Ascending aorta (tissue), 2 donors: ENCODE measurements at regions not wholly inside any gene's neighbourhood (a gene's known extent, or its start where the extent isn't known, plus 50 kb on each side); places are given as distances from the start of the nearest gene placed in this dataset.

ENCODE experiments used
- DNase-seq, 2 donors: peaks; one replicate each; pipeline ENCODE4 v3.0.0-alpha.2; 2019; ENCODE audit warnings: low spot score in 2 of 2
- H3K27ac ChIP-seq, 2 donors: fragments of 200-600 bp; sonication (generic); one replicate each; pipeline ENCODE4 v1.5.1; 2016 to 2017; ENCODE audit warnings: mild to moderate bottlenecking in 1 of 2
- H3K27me3 ChIP-seq: fragments of 200-600 bp; sonication (generic); one replicate; pipeline ENCODE4 v1.5.1; 2017
- H3K36me3 ChIP-seq, 2 donors: fragments of 200-600 bp; sonication (generic); one replicate each; pipeline ENCODE4 v1.5.1; 2016
- H3K4me1 ChIP-seq, 2 donors: fragments of 200-600 bp; sonication (generic); one replicate each; pipeline ENCODE4 v1.5.1; 2016 to 2017; ENCODE audit warnings: mild to moderate bottlenecking in 1 of 2
- H3K4me3 ChIP-seq, 2 donors: fragments of 200-600 bp; sonication (generic); one replicate each; pipeline ENCODE4 v1.5.1; 2016 to 2017; ENCODE audit warnings: mild to moderate bottlenecking in 1 of 2
- H3K9me3 ChIP-seq, 2 donors: fragments of 200-600 bp; sonication (generic); one replicate each; pipeline ENCODE4 v1.5.1; 2016
- CTCF ChIP-seq, 3 experiments: fragments of 200-600 bp in 2 of 3; fragments of 450-650 bp in 1 of 3; sonication (generic) in 2 of 3; IDR thresholded peaks; one replicate each; pipeline ENCODE4 v1.5.1; 2016 to 2019; ENCODE audit warnings: antibody characterized with exemption in 3 of 3, mild to moderate bottlenecking in 1 of 3, moderate library complexity in 1 of 3
- intact Hi-C: fragments of 100-400 bp; cut with DNase I; formaldehyde crosslinking; loops from one replicate; pipeline ENCODE4 v1.15.1; 2023

- Histone ChIP-seq H3K27ac (peak overlapping the region; percentile 69 to 76), H3K27me3 (no peaks in the 10 kb centered on the region), H3K4me1 (peaks cover 0 to 21% of the 10 kb centered on the region in 2 donors), H3K36me3 (no peaks in the 10 kb centered on the region), H3K4me3 (no peak overlapping the region), H3K9me3 (no peaks in the 10 kb centered on the region)
- intact Hi-C loops: loop anchor here (2.0 to 5.0 kb wide), 3 partner anchors 18 to 279 kb away; partner anchors contain the start of gene PDZRN3
- TF ChIP-seq CTCF (IDR thresholded peaks at IDR 0.05): no peak
- DNase-seq: peak; percentile 63 to 93
Observed at GRCh38 chr3:73786321-73786807, 161.6 kb upstream of the PDZRN3 start.

- DNase-seq: no peak
- no peak overlapping the region for H3K4me3 ChIP-seq
- H3K27me3 ChIP-seq: no peaks in the 10 kb centered on the region
- intact Hi-C loops: loop anchor here (5.0 kb wide), 2 partner anchors 163 to 278 kb away; partner anchors contain the start of gene PDZRN3
- H3K9me3 ChIP-seq: no peaks in the 10 kb centered on the region
- no peak for TF ChIP-seq CTCF (IDR thresholded peaks at IDR 0.05)
- peaks cover 0 to 21% of the 10 kb centered on the region in 2 donors for H3K4me1 ChIP-seq
- no peak overlapping the region for H3K27ac ChIP-seq
- H3K36me3 ChIP-seq: no peaks in the 10 kb centered on the region
Observed at GRCh38 chr3:73784686-73785392, 160.1 kb upstream of the PDZRN3 start.

- H3K27ac ChIP-seq: no peak overlapping the region
- H3K27me3 ChIP-seq: no peaks in the 10 kb centered on the region
- H3K4me1 ChIP-seq: peaks cover 0 to 21% of the 10 kb centered on the region in 2 donors
- no peak for TF ChIP-seq CTCF (IDR thresholded peaks at IDR 0.05)
- H3K36me3 ChIP-seq: no peaks in the 10 kb centered on the region
- no peak for DNase-seq
- intact Hi-C loops: no loop called here
- no peak overlapping the region for H3K4me3 ChIP-seq
- H3K9me3 ChIP-seq: no peaks in the 10 kb centered on the region
Observed at GRCh38 chr3:73783811-73784210, 159.1 kb upstream of the PDZRN3 start.

- no peak for DNase-seq
- intact Hi-C loops: no loop called here
- Histone ChIP-seq H3K9me3 (no peaks in the 10 kb centered on the region), H3K36me3 (no peaks in the 10 kb centered on the region), H3K4me1 (peaks cover 0 to 14% of the 10 kb centered on the region in 2 donors), H3K4me3 (no peak overlapping the region), H3K27me3 (no peaks in the 10 kb centered on the region), H3K27ac (peak overlapping the region in 1 of 2 donors; percentile 58)
- TF ChIP-seq CTCF (IDR thresholded peaks at IDR 0.05): no peak
Observed at GRCh38 chr3:73781541-73781940, 156.8 kb upstream of the PDZRN3 start.

GRCh38 chr3:73774645-73775044 lies 149.9 kb upstream of the PDZRN3 start:
- DNase-seq: no peak
- intact Hi-C loops: loop anchor here (5.0 kb wide), 1 partner anchor 47 kb away; no protein-coding TSS in a partner anchor
- Histone ChIP-seq H3K9me3 (no peaks in the 10 kb centered on the region), H3K4me1 (peaks cover 0 to 9% of the 10 kb centered on the region in 2 donors), H3K4me3 (no peak overlapping the region), H3K27me3 (no peaks in the 10 kb centered on the region), H3K27ac (no peak overlapping the region), H3K36me3 (no peaks in the 10 kb centered on the region)
- no peak for TF ChIP-seq CTCF (IDR thresholded peaks at IDR 0.05)
